ENCODE measurements at regions not wholly inside any gene's neighbourhood (a gene's known extent, or its start where the extent isn't known, plus 50 kb on each side); places are given as distances from the start of the nearest gene placed in this dataset.

DNA sequence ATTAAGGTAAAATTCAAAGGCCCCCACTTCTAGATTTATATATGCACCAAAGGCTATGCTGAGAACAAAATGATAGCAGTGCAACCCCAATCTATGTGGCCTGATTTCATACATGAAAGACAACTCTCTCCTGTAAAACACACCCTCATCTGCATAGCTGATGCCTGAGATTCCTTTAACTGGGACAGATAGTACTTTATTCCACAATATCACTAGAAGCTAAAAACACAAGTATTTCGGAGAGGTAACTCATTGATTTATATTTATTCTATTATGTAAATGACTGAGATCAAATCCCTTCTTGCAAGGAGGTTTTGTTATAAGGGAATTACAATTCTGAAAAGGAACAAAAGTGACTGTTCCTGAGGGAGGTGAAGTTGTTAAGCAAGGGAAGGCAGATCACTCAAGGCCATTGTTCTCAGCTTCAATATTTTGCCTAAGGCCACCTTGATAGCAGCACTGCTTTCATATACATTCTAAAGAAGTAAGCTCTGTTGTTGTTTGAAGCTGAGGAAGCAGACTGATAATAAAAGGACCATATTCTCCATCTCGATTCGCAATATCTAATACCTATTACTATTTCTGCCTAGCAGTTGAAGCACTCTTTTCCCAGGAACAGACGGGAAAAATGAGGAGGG lies 471.0 kb upstream of the CDH7 start:
- TF ChIP-seq, protein P1, sequence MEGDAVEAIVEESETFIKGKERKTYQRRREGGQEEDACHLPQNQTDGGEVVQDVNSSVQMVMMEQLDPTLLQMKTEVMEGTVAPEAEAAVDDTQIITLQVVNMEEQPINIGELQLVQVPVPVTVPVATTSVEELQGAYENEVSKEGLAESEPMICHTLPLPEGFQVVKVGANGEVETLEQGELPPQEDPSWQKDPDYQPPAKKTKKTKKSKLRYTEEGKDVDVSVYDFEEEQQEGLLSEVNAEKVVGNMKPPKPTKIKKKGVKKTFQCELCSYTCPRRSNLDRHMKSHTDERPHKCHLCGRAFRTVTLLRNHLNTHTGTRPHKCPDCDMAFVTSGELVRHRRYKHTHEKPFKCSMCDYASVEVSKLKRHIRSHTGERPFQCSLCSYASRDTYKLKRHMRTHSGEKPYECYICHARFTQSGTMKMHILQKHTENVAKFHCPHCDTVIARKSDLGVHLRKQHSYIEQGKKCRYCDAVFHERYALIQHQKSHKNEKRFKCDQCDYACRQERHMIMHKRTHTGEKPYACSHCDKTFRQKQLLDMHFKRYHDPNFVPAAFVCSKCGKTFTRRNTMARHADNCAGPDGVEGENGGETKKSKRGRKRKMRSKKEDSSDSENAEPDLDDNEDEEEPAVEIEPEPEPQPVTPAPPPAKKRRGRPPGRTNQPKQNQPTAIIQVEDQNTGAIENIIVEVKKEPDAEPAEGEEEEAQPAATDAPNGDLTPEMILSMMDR (conservative IDR thresholded peaks at IDR 0.05; ENCODE audit: low read depth, low read length): no peak
- TF ChIP-seq EZH2 (IDR thresholded peaks at IDR 0.05; ENCODE audit: low read length, unreplicated experiment): no peak

Measured in PC-3 (cell line).